Type B pancreatic cell (in vitro differentiated cells): ENCODE measurements at regions not wholly inside any gene's neighbourhood (a gene's known extent, or its start where the extent isn't known, plus 50 kb on each side); places are given as distances from the start of the nearest gene placed in this dataset.

ENCODE experiments used
- DNase-seq: peaks from one replicate; pipeline ENCODE4 v3.0.0; 2021; ENCODE audit warnings: mixed read lengths; ENCODE audit not compliant: unreplicated experiment; ENCODE audit errors: extremely low spot score
- H3K27ac Mint-ChIP-seq: 2 replicates; pipeline ENCODE4 v1.8.0; 2021; ENCODE audit warnings: mild to moderate bottlenecking, mixed read lengths
- H3K27me3 Mint-ChIP-seq: 2 replicates; pipeline ENCODE4 v1.8.0; 2021; ENCODE audit warnings: mixed read lengths
- H3K36me3 Mint-ChIP-seq: 2 replicates; pipeline ENCODE4 v1.8.0; 2021; ENCODE audit warnings: mixed read lengths
- H3K4me1 Mint-ChIP-seq: one replicate; pipeline ENCODE4 v1.8.0; 2021; ENCODE audit warnings: mixed read lengths; ENCODE audit not compliant: unreplicated experiment
- H3K4me3 Mint-ChIP-seq: 2 replicates; pipeline ENCODE4 v1.8.0; 2021; ENCODE audit warnings: mild to moderate bottlenecking, mixed read lengths
- H3K9me3 Mint-ChIP-seq: 2 replicates; pipeline ENCODE4 v1.8.0; 2021; ENCODE audit warnings: mixed read lengths
- CTCF ChIP-seq: fragments of 200-600 bp; sonication (generic); conservative IDR thresholded peaks from 2 replicates; pipeline ENCODE4 v1.5.0; 2021; ENCODE audit warnings: antibody characterized with exemption, mild to moderate bottlenecking

GRCh38 chr2:145729993-145730770, 1210.3 kb upstream of the ZEB2 start:
- Mint-ChIP-seq H3K27ac (no peak overlapping the region), H3K27me3 (no peaks in the 10 kb centered on the region), H3K36me3 (no peaks in the 10 kb centered on the region), H3K4me1 (peaks cover 19% of the 10 kb centered on the region), H3K4me3 (no peak overlapping the region), H3K9me3 (peaks cover 10% of the 10 kb centered on the region)
- TF ChIP-seq CTCF: no peak
- DNase-seq: no peak

GRCh38 chr2:145729481-145729880, 1209.6 kb upstream of the ZEB2 start:
- peaks cover 19% of the 10 kb centered on the region for H3K4me1 Mint-ChIP-seq
- no peaks in the 10 kb centered on the region for H3K27me3 Mint-ChIP-seq
- H3K36me3 Mint-ChIP-seq: no peaks in the 10 kb centered on the region
- DNase-seq: no peak
- no peak overlapping the region for H3K4me3 Mint-ChIP-seq
- no peak for TF ChIP-seq CTCF
- peaks cover 10% of the 10 kb centered on the region for H3K9me3 Mint-ChIP-seq
- no peak overlapping the region for H3K27ac Mint-ChIP-seq

- Mint-ChIP-seq H3K9me3 (peaks cover 10% of the 10 kb centered on the region), H3K27me3 (no peaks in the 10 kb centered on the region)
Measured at GRCh38 chr2:145728511-145728910, 1208.6 kb upstream of the ZEB2 start.

GRCh38 chr2:145725876-145726275, 1206.0 kb upstream of the ZEB2 start:
- H3K4me3 Mint-ChIP-seq: no peak overlapping the region
- no peak for TF ChIP-seq CTCF
- H3K9me3 Mint-ChIP-seq: peaks cover 10% of the 10 kb centered on the region
- no peaks in the 10 kb centered on the region for H3K36me3 Mint-ChIP-seq
- peaks cover 19% of the 10 kb centered on the region for H3K4me1 Mint-ChIP-seq
- no peak overlapping the region for H3K27ac Mint-ChIP-seq
- no peak for DNase-seq
- H3K27me3 Mint-ChIP-seq: no peaks in the 10 kb centered on the region

More at GRCh38 chr2:145728511-145728910, 1208.6 kb upstream of the ZEB2 start:
- H3K4me1 Mint-ChIP-seq: peaks cover 19% of the 10 kb centered on the region
- H3K4me3 Mint-ChIP-seq: no peak overlapping the region
- no peaks in the 10 kb centered on the region for H3K36me3 Mint-ChIP-seq
- no peak overlapping the region for H3K27ac Mint-ChIP-seq
- no peak for TF ChIP-seq CTCF
- no peak for DNase-seq

- no peak for TF ChIP-seq CTCF
- Mint-ChIP-seq H3K4me1 (peaks cover 18% of the 10 kb centered on the region), H3K9me3 (peaks cover 10% of the 10 kb centered on the region), H3K27me3 (no peaks in the 10 kb centered on the region), H3K4me3 (no peak overlapping the region), H3K36me3 (no peaks in the 10 kb centered on the region), H3K27ac (no peak overlapping the region)
- no peak for DNase-seq
Measured at GRCh38 chr2:145724311-145724898, 1204.5 kb upstream of the ZEB2 start.
